Pancreas (tissue), 10 donors: ENCODE measurements at regions not wholly inside any gene's neighbourhood (a gene's known extent, or its start where the extent isn't known, plus 50 kb on each side); places are given as distances from the start of the nearest gene placed in this dataset.

Source experiments
- ATAC-seq, 4 donors: fragments of 200-7000 bp; cut with Tn5 transposase; one replicate each; pipeline versions ENCODE4 v1.8.0 to v1.9.1; 2020; ENCODE audit warnings: mild to moderate bottlenecking in 4 of 4, moderate library complexity in 4 of 4
- DNase-seq, 6 donors: peaks; one replicate each; pipeline ENCODE4 v3.0.0-alpha.2; 2020
- FAIRE-seq: peaks from 2 replicates; lab custom pipeline; 2012; peaks lifted over from hg19 to GRCh38; lab: Jason Lieb, UNC
- H3K27ac ChIP-seq, 4 donors: fragments of 200-600 bp; sonication (generic); 1 replicate in 3 of 4; 2 replicates in 1 of 4; pipeline versions ENCODE4 v1.5.0 to v1.8.0; 2020
- H3K27me3 ChIP-seq, 4 donors: fragments of 200-600 bp; one replicate each; pipeline ENCODE4 v1.8.0; 2021
- H3K36me3 ChIP-seq, 3 donors: fragments of 200-600 bp; sonication (generic) in 1 of 3; one replicate each; pipeline versions ENCODE4 v1.5.0 to v1.8.0; 2020 to 2021
- H3K4me1 ChIP-seq, 3 donors: fragments of 200-600 bp; one replicate each; pipeline ENCODE4 v1.8.0; 2021
- H3K4me3 ChIP-seq, 4 donors: fragments of 200-600 bp; sonication (generic) in 2 of 4; one replicate each; pipeline versions ENCODE4 v1.5.0 to v1.8.0; 2020 to 2021
- H3K9me3 ChIP-seq, 4 donors: fragments of 200-600 bp; one replicate each; pipeline ENCODE4 v1.8.0; 2021
- WGBS, 2 donors: extraction: QIAGEN DNeasy Blood & Tissue Kit; methylation state at CpG; one replicate each; pipeline ENCODE4 v1.1.7; 2013; 5-methylcytosine and 5-hydroxymethylcytosine counted together
- intact Hi-C, 3 donors: fragments of 100-400 bp; cut with DNase I; formaldehyde crosslinking; loops; one replicate each; pipeline versions ENCODE4 v1.11.1 to v1.14.2; 2022
- TF ChIP-seq, protein P1 (sequence below), 4 donors: fragments of 200-600 bp; sonication (generic) in 3 of 4; IDR thresholded peaks; one replicate each; pipeline versions ENCODE4 v1.5.0 to v1.8.0; 2021; ENCODE audit warnings: antibody characterized with exemption in 4 of 4
- donor health status: healthy with polysubstance abuse.
- donor health status: DM: no; HTN: no; CAD: no; lungs with moderate emphysema.
- donor health status: DM: no; HTN: no; CAD: no.
- donor health status: control.
- donor health status: control.
- donor health status: Bipolar disorder and iron deficiency.
- donor health status: DM: yes; HTN: yes; CAD: no.
- donor health status: DM: no; HTN: no; CAD: no.
- donor health status: DM: no; HTN: no; CAD: no.
- donor health status: DM: yes; HTN: yes; CAD: no.

DNA sequence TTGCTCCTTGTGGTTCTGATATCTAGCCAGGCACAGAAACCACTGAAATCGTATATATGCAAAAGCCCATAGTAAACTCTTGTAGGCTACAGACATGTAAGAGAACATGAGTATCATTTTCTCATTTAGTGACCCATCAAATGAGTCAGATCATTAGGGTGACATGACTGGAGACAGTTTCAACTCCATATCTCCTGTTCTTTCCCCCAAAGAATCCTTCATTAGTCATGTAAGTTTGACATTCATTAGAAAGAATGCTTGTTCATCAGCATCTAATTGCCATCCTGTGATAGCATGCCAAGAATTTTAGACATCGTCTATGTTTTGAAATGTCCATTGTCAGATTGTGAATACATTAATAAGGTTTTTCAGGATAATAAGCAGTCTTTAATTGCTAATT lies 264.9 kb upstream of the TPM1 start:
- WGBS, 2 donors, result 79 to 85% methylated on average over 2 of the region's 2 CpGs
- H3K27ac ChIP-seq, result no peak overlapping the region
- FAIRE-seq, result no peak

GRCh38 chr15:62779036-62779770 lies 263.3 kb upstream of the TPM1 start:
- H3K4me3 ChIP-seq, result no peak overlapping the region
- H3K27me3 ChIP-seq, result no peaks in the 10 kb centered on the region
- FAIRE-seq (no peak), ATAC-seq (peak in 3 of 4 donors; percentile 20 to 25 (median 22)), DNase-seq (no peak)
- 45% methylated on average over 8 of the region's 8 CpGs for WGBS, 2 donors
- peak overlapping the region in 2 of 4 donors; percentile 30 to 34 for H3K27ac ChIP-seq
- TF ChIP-seq, protein P1, sequence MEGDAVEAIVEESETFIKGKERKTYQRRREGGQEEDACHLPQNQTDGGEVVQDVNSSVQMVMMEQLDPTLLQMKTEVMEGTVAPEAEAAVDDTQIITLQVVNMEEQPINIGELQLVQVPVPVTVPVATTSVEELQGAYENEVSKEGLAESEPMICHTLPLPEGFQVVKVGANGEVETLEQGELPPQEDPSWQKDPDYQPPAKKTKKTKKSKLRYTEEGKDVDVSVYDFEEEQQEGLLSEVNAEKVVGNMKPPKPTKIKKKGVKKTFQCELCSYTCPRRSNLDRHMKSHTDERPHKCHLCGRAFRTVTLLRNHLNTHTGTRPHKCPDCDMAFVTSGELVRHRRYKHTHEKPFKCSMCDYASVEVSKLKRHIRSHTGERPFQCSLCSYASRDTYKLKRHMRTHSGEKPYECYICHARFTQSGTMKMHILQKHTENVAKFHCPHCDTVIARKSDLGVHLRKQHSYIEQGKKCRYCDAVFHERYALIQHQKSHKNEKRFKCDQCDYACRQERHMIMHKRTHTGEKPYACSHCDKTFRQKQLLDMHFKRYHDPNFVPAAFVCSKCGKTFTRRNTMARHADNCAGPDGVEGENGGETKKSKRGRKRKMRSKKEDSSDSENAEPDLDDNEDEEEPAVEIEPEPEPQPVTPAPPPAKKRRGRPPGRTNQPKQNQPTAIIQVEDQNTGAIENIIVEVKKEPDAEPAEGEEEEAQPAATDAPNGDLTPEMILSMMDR (IDR thresholded peaks at IDR 0.05), result no peak
- intact Hi-C loops, result no loop called here
- no peaks in the 10 kb centered on the region for H3K9me3 ChIP-seq
- no peaks in the 10 kb centered on the region for H3K36me3 ChIP-seq
- H3K4me1 ChIP-seq, result peaks cover 0 to 6% (median 0%) of the 10 kb centered on the region in 3 donors

More for the DNA sequence above, 264.9 kb upstream of the TPM1 start:
- intact Hi-C loops, result no loop called here
- Histone ChIP-seq H3K36me3 (no peaks in the 10 kb centered on the region), H3K4me1 (peaks cover 0 to 5% (median 0%) of the 10 kb centered on the region in 3 donors), H3K4me3 (no peak overlapping the region), H3K27me3 (no peaks in the 10 kb centered on the region), H3K9me3 (no peaks in the 10 kb centered on the region)
- DNase-seq (no peak), ATAC-seq (no peak)
- TF ChIP-seq, protein P1 (IDR thresholded peaks at IDR 0.05), result no peak

GRCh38 chr15:62779899-62780298 lies 262.6 kb upstream of the TPM1 start:
- Histone ChIP-seq H3K4me3 (no peak overlapping the region), H3K27ac (peak overlapping the region in 2 of 4 donors; percentile 30 to 34), H3K27me3 (no peaks in the 10 kb centered on the region), H3K36me3 (no peaks in the 10 kb centered on the region), H3K4me1 (peaks cover 0 to 6% (median 0%) of the 10 kb centered on the region in 3 donors), H3K9me3 (no peaks in the 10 kb centered on the region)
- intact Hi-C loops, result loop anchor here in 2 of 3 donors (5.0 to 10.0 kb wide), 2 partner anchors 312 to 315 kb away; no protein-coding TSS in a partner anchor
- WGBS, 2 donors, result 88 to 92% methylated on average over 3 of the region's 3 CpGs
- ATAC-seq (no peak), DNase-seq (no peak), FAIRE-seq (no peak)
- TF ChIP-seq, protein P1 (IDR thresholded peaks at IDR 0.05), result no peak

DNA sequence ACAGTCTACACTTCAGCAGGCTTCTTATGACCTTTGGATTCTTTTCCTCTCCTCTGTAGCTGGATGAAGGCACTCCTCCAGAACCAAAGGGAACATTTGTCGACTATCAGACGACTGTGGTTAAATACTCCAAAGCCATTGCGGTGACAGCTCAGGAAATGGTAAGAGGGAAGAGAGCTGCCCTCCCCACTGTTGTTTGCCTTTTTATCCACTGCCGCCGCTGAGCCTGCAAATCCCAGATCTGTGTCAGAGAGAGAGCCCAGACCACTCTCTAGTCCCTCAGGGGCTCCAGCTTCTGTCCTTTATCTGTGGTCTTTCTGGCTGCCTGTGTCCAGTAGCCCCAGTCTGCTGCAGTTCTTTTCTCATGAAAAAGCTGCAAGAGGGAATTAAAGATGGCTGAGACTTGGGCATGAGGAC lies 261.5 kb upstream of the TPM1 start:
- H3K9me3 ChIP-seq, result no peaks in the 10 kb centered on the region
- H3K27me3 ChIP-seq, result no peaks in the 10 kb centered on the region
- DNase-seq (no peak), FAIRE-seq (no peak), ATAC-seq (no peak)
- H3K4me1 ChIP-seq, result peaks cover 0 to 6% (median 0%) of the 10 kb centered on the region in 3 donors
- intact Hi-C loops, result loop anchor here in 2 of 3 donors (5.0 to 10.0 kb wide), 2 partner anchors 311 to 314 kb away; no protein-coding TSS in a partner anchor
- WGBS, 2 donors, result 76 to 79% methylated on average over 5 of the region's 5 CpGs
- TF ChIP-seq, protein P1 (IDR thresholded peaks at IDR 0.05), result no peak
- H3K36me3 ChIP-seq, result no peaks in the 10 kb centered on the region
- no peak overlapping the region for H3K4me3 ChIP-seq
- peak overlapping the region in 1 of 4 donors; percentile 66 for H3K27ac ChIP-seq
